ENCODE measurements at regions not wholly inside any gene's neighbourhood (a gene's known extent, or its start where the extent isn't known, plus 50 kb on each side); places are given as distances from the start of the nearest gene placed in this dataset.
A peak's percentile ranks its signal among the peaks of the same experiment; 100 is the strongest.
"Not testable (repeated sequence)": the region's sequence is repeated elsewhere in the genome, so short reads cannot be mapped to it uniquely, and the experiment has no call there.

- DNase-seq (ENCODE audit: low read depth): no peak
These were observed 226.8 kb downstream of the NMUR2 start for GRCh38 chr5:152178350-152178699.

- DNase-seq (ENCODE audit: low read depth): no peak
These were observed 227.3 kb downstream of the NMUR2 start for GRCh38 chr5:152177626-152178349.

GRCh38 chr5:152171888-152172287 is 233.2 kb downstream of the NMUR2 start:
- no peak for DNase-seq (ENCODE audit: low read depth)

DNA sequence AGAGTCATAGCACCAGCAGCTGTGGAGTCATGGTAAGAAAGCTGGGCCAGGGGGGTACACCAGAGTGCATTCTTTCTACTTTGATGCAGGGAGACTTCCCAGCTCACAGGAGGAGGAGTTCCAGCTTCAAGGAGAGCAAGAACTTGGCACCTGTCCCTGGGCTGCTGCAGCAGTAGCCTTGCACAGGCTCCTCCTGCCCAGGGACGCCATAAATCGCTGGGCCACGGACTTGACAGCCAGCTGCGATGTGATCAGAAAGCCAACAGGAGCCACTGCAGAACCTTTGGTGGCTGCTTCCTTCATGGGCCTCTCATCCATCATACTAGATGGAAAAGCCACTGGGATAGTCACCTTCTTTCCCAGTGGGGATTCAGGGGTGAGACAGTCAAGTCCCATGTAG is 234.7 kb downstream of the NMUR2 start:
- DNase-seq (ENCODE audit: low read depth): no peak

- no peak for DNase-seq (ENCODE audit: low read depth)
These were observed 240.2 kb upstream of the GLRA1 start for GRCh38 chr5:152164860-152165259.

DNA sequence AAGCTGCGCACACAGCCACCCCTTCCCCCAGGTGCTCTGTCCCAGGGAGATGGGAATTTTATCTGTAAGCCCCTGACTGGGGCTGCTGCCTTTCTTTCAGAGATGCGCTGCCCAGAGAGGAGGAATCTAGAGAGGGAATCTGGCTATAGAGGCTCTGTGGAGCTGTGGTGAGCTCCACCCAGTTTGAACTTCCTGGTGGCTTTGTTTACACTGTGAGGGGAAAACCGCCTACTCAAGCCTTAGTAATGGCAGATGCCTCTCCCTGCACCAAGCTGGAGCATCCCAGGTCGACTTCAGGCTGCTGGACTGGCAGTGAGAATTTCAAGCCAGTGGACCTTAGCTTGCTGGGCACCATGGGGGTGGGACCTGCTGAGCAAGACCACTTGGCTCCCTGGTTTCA is 235.2 kb upstream of the GLRA1 start:
- not testable (repeated sequence) for DNase-seq (ENCODE audit: low read depth)

GRCh38 chr5:152154452-152154851 is 229.8 kb upstream of the GLRA1 start:
- not testable (repeated sequence) for DNase-seq (ENCODE audit: low read depth)

DNA sequence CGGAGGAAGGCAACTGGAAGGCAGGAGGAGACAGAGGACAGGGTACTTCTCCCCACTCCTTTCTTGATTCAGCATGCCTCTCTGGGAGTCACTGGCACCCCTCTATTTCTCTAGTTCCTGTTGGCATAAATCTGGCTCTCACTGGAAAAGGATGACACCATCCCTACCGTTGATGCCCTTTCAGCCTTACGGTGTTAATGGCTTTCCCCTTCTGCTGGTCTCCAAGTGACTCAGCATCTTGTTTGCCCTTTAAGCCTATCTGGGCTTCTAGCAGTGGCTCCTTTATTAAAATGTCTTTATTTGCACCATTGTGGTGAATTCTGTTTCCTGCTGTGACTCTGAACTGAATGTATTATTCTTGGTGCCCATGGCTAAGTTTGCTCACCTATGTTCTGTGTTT is 227.3 kb upstream of the GLRA1 start:
- no peak for DNase-seq (ENCODE audit: low read depth)

DNA sequence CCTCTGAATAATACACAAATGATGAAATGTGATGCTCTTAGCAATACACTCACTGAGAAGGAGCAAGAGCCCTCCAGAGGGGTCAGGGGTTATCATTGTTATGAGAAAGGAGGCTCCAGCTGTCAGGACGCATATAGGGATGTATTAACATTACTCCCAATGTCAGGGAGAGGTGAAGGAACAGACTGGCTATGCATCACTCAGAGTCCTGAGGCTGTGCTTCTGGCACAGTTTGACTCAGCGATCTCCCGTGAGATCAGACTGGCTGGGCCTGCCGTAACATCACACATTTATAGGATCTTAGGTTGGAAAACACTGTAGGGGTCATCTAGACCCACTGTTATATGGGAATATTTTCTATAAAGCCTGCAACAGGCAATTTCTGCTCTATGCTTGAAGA is 226.5 kb upstream of the GLRA1 start:
- no peak for DNase-seq (ENCODE audit: low read depth)

DNA sequence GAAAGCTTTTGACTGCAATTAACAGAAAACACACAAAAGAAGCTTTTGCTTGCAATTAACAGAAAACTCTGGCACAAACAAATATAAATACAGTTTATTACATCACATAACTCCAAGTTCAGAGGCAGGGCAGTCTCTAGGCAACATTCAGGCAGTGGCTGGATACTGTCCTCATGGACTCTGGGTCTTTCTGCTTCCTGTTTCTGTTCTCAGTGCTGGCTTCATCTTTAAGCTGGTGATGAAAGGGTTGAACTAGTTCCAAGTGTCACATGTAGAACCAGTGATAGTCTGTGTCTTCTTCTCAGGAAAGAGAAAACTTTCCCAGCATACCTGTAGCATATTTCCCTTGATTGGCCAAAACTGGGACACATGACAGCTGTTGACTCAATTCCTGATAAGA is 222.6 kb upstream of the GLRA1 start:
- DNase-seq (ENCODE audit: low read depth): no peak

DNA sequence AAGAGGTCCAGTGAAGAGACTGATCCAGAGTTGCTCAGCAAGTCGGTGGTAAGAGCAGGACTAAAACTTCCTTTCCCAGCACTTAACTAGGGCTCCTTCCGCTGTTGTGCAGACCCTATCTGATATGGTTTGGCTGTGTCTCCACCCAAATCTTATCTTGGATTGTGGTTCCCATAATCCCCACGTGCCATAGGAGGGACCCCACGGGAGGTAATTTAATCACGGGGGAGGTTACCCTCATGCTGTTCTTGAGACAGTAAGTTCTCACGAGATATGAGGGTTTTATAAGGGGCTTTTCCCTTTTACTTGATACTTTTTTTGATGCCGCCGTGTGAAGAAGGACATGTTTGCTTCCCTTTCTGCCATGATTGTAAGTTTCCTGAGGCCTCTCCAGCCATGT is 221.9 kb upstream of the GLRA1 start:
- no peak for DNase-seq (ENCODE audit: low read depth)

GRCh38 chr5:152144556-152144955 is 219.9 kb upstream of the GLRA1 start:
- DNase-seq (ENCODE audit: low read depth): no peak

DNA sequence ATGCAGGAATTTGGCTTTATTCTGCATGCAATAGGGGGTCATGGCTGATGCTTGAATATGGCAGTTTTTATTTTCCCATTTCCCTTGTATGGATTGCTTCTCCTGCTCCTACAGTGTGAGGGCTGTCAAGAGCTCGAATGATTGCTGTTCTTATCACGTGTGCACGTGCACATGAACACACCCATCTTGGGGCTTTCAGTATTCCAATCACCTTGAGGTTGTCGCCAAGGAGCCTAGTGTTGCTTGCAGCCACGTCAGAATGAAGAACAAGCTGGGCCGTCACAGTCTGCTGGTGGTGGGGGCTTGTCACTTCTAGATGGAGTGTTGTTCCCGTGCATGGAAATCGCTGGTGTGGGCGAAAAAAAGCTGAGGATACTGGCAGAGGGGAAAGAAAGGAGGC is 219.4 kb upstream of the GLRA1 start:
- no peak for DNase-seq (ENCODE audit: low read depth)

GRCh38 chr5:152142840-152143469 is 218.3 kb upstream of the GLRA1 start:
- peak; percentile 25 for DNase-seq (ENCODE audit: low read depth)

DNA sequence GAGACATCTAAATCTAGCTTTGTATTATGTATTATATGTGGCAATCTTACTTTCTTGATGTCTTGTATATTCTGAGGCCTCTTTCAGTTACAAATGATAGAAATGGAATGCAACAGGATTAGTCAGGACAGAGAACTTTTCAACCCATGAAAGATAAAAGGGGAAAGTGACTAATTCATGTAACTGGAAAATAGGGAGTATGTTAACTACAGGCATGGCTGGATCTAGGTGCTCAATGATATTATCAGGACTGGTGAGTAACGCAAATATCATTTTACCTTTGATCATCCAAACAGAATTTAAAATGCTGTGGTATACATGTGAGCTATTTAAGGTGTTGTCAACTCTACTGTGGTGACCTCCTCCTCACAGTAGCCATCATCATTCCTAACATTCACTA is 215.7 kb upstream of the GLRA1 start:
- no peak for DNase-seq (ENCODE audit: low read depth)

DNA sequence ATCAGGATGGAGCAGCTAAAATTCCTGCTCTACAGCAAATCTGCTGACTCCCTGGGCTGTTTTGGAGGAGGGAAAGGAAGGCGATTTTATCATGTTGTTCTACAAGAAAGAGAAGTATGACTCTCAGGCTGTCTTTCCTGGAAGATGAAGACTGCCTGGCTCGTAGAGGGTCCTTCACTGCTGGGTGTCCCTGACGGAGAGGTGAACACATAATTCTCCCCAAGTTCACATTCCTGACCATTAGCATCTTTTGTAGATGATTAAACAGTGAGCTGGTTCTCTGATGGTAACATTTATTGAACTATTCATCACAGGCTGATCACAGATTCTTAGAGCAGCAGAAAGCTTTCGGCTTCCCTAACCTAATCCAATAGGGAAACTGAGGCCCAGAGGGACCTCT is 212.4 kb upstream of the GLRA1 start:
- no peak for DNase-seq (ENCODE audit: low read depth)

- no peak for DNase-seq (ENCODE audit: low read depth)
These were observed 211.7 kb upstream of the GLRA1 start for GRCh38 chr5:152136321-152136720.

- no peak for DNase-seq (ENCODE audit: low read depth)
These were observed 211.2 kb upstream of the GLRA1 start for GRCh38 chr5:152135827-152136226.

GRCh38 chr5:152125661-152126205 is 201.1 kb upstream of the GLRA1 start:
- DNase-seq (ENCODE audit: low read depth): no peak

DNA sequence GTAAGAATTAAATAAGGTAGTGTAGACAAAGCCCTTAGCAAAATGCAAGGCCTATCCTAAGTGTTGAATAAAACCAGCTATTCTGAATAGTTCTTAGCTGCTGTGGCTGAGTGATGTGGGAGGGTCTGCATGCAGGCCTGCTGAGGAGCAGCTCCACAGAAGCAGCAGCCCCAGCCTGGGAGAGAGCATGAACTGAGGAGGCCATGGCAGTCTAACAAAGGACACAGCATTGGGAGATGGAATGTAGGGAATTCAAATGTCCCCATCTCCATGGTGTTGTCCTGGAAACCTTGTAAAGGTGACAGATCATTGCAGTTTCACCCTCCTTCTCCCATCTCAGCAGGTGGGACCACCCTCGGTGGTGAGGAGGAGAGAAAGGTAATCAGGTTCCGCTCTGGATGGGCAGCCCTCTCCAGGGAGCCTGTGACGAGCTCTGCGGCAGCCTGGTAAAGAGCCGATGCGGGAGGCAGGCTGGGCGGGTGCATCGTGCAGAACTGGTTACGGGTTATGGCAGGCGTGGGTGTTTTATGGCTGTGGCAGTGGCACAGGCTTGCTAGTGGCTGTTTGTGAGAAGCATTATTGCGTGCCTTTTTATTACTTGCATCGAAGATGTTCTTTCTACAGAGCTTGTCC is 199.9 kb upstream of the GLRA1 start:
- DNase-seq (ENCODE audit: low read depth): no peak

DNA sequence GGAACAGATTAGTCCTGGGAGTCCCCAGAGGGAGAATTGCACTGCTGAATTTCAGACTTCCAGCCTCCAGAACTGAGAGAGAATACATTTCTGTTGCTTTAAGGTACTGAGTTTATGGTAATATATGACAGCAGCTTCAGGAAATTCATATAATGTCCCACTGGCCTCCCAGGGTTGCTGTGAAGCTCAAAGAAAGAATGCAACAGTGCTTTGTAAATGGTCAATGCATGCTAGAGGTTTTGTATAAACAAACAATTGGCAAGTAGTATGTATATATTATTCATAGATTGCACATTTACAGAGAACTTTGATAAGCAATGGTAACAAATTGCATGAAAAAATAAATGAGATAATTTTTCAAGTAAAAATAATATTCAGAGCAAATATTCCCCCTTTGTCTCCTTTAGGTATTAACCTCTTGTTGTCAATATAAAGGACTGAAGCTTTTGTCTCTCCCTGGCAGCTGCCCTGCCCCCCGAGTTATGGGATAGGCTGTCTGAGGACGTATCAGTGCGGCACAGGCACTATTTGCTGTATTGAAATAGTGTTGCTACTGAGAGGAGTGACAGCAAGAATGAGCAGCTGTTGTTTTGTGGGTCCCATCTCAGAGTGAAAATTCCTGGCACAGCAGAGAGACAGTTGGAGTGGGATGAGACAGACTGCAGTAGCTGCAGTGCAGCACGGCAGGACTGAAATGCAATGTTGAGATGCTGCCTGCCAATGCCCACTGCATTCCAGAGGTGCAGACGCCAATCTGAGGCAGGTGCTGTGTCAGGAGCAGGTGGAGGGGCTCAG is 194.2 kb upstream of the GLRA1 start:
- no peak for DNase-seq (ENCODE audit: low read depth)

DNA sequence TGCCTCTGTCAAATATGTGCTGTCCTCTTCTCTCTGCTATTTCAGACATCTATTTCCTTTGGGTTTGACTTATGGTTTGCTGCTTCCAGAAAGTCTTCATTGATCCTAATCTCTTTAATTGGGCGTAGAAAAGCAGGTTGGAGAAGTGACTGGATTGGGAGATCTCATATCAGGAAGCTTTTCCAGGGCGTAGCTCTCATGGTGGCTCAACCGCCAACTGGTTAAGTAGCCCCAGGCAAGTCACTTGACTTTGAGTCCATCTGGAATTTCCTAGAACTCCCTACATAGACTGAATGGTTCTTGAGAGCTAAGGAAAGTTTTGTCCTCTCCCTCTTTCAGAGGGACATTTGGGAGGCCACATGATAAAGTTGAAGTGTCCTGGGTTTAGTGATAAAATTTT is 192.3 kb upstream of the GLRA1 start:
- no peak for DNase-seq (ENCODE audit: low read depth)

DNA sequence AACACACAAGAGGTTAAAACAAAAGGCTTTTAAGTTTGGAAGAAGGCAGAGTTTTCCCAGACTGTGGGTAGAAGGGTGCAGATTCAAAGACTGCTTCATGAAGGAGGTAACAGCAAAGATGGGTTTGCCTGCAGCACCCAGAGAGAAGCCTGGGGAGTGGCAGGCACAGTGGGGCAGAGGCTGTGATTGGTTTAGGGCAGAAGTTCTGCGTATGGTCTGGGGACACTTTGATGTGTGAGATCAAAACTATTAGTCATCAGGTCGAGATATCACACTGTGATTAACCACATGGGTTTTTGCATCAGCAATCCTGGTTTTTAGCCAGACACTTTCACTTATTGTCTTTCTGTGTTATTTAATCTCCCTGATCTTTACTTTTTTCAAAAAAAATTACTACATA is 188.8 kb upstream of the GLRA1 start:
- DNase-seq (ENCODE audit: low read depth): no peak

Measured in stromal cell of bone marrow (primary cell).